ENCODE measurements at regions not wholly inside any gene's neighbourhood (a gene's known extent, or its start where the extent isn't known, plus 50 kb on each side); places are given as distances from the start of the nearest gene placed in this dataset.

DNA sequence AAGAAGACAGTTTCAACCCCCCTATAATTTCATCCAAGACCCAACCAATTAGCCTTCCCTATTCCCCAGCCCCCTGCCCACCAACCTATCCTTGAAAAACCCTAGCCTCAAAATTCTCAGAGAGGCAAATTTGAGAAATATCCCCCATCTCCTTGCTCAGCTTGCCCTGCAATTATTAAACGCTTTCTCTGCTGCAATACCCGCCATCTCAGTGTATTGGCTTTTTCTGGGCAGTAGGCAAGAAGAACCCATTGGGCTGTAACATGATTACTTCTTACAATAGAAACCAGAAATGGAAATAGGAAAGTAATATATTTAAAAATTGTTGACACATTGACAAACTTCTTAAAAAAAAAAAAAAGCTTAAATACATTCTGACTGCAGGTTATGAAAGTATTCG is 140.6 kb upstream of the CCDC150 start:
- TF ChIP-seq, protein P1, sequence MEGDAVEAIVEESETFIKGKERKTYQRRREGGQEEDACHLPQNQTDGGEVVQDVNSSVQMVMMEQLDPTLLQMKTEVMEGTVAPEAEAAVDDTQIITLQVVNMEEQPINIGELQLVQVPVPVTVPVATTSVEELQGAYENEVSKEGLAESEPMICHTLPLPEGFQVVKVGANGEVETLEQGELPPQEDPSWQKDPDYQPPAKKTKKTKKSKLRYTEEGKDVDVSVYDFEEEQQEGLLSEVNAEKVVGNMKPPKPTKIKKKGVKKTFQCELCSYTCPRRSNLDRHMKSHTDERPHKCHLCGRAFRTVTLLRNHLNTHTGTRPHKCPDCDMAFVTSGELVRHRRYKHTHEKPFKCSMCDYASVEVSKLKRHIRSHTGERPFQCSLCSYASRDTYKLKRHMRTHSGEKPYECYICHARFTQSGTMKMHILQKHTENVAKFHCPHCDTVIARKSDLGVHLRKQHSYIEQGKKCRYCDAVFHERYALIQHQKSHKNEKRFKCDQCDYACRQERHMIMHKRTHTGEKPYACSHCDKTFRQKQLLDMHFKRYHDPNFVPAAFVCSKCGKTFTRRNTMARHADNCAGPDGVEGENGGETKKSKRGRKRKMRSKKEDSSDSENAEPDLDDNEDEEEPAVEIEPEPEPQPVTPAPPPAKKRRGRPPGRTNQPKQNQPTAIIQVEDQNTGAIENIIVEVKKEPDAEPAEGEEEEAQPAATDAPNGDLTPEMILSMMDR (IDR thresholded peaks at IDR 0.05; ENCODE audit: borderline replicate concordance, extremely low read depth, insufficient read depth) = no peak
- no peak for DNase-seq
- intact Hi-C loops (cut with DNase I) = no loop called here
- Histone ChIP-seq H3K36me3 (ENCODE audit: control insufficient read depth in 2 of 3, insufficient read depth in 3 of 3, low read length in 3 of 3) (no peaks in the 10 kb centered on the region), H3K27me3 (ENCODE audit: control insufficient read depth, insufficient read depth, low read length) (no peaks in the 10 kb centered on the region), H3K27ac (ENCODE audit: low read depth in 2 of 2, low read length in 2 of 2) (no peak overlapping the region), H3K4me3 (ENCODE audit: low read length in 3 of 3) (no peak overlapping the region), H3K9ac (ENCODE audit: low read length in 3 of 3) (no peak overlapping the region), H3K4me1 (ENCODE audit: control insufficient read depth in 2 of 3, insufficient read depth in 2 of 3, low read depth in 1 of 3, low read length in 3 of 3) (no peaks in the 10 kb centered on the region), H3K9me3 (ENCODE audit: control insufficient read depth in 2 of 3, insufficient read depth in 1 of 3, low read length in 3 of 3) (peaks cover 0 to 15% (median 2%) of the 10 kb centered on the region in 3 donors)
- no peak for FAIRE-seq

DNA sequence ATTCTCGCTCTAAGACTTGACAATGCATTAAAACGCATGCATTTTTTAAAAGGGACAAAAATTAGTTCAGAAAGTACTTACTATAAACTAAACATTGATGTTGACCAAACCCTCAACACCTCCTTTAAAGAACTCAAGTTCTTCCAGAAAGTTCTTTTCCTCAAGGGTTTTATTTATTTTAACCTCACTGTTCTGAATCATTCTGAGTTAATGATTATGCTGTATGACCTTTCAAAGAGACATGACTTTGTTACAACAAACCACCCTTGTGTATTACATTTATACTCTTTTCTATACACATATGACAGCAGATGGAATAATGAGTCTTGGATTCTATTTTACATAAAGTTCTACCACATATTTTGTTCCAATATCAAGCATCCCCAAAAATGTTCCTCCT is 139.8 kb upstream of the CCDC150 start:
- Histone ChIP-seq H3K4me1 (ENCODE audit: control insufficient read depth in 2 of 3, insufficient read depth in 2 of 3, low read depth in 1 of 3, low read length in 3 of 3) (no peaks in the 10 kb centered on the region), H3K4me3 (ENCODE audit: low read length in 3 of 3) (no peak overlapping the region), H3K9ac (ENCODE audit: low read length in 3 of 3) (no peak overlapping the region), H3K27me3 (ENCODE audit: control insufficient read depth, insufficient read depth, low read length) (no peaks in the 10 kb centered on the region), H3K27ac (ENCODE audit: low read depth in 2 of 2, low read length in 2 of 2) (no peak overlapping the region), H3K9me3 (ENCODE audit: control insufficient read depth in 2 of 3, insufficient read depth in 1 of 3, low read length in 3 of 3) (peaks cover 0 to 13% (median 0%) of the 10 kb centered on the region in 3 donors), H3K36me3 (ENCODE audit: control insufficient read depth in 2 of 3, insufficient read depth in 3 of 3, low read length in 3 of 3) (no peaks in the 10 kb centered on the region)
- FAIRE-seq = no peak
- TF ChIP-seq, protein P1 (IDR thresholded peaks at IDR 0.05; ENCODE audit: borderline replicate concordance, extremely low read depth, insufficient read depth) = no peak
- intact Hi-C loops (cut with DNase I) = no loop called here
- no peak for DNase-seq

DNA sequence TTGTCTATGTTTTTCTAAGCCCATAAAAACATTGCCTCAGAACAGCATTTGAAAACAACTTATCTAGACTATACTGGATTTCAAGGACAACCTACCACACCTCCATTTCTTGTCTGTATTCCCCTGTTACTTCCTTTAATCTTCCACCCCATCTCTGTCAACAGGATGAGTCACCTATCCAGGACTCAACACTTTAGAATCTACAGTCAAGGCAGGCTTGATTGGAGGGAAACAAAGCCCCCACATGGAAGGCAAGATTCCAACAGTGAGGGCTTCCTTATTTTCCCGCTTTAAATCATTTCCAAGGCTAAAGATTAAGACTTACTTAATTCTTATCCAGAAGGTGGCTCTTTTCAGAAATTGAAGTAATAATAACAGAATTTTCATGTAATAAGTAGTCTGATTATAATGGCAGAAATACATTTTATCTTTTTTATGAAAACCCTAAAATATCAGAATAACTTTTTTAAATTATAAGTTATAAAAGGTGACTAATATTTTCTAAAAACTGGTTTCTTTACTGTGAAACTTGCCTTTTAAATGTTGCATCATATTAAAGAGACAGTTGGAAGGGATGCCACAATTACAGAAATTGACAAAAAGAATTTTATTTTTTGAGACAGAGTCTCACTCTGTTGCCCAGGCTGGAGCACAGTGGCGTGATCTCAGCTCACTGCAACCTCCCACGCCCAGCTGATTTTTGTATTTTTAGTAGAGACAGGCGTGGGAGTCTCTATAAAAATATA is 138.7 kb upstream of the CCDC150 start:
- Histone ChIP-seq H3K9me3 (ENCODE audit: control insufficient read depth in 2 of 3, insufficient read depth in 1 of 3, low read length in 3 of 3) (peaks cover 0 to 13% (median 0%) of the 10 kb centered on the region in 3 donors), H3K36me3 (ENCODE audit: control insufficient read depth in 2 of 3, insufficient read depth in 3 of 3, low read length in 3 of 3) (no peaks in the 10 kb centered on the region), H3K4me1 (ENCODE audit: control insufficient read depth in 2 of 3, insufficient read depth in 2 of 3, low read depth in 1 of 3, low read length in 3 of 3) (no peaks in the 10 kb centered on the region), H3K4me3 (ENCODE audit: low read length in 3 of 3) (no peak overlapping the region), H3K9ac (ENCODE audit: low read length in 3 of 3) (no peak overlapping the region), H3K27ac (ENCODE audit: low read depth in 2 of 2, low read length in 2 of 2) (no peak overlapping the region), H3K27me3 (ENCODE audit: control insufficient read depth, insufficient read depth, low read length) (no peaks in the 10 kb centered on the region)
- TF ChIP-seq, protein P1 (IDR thresholded peaks at IDR 0.05; ENCODE audit: borderline replicate concordance, extremely low read depth, insufficient read depth) = no peak
- FAIRE-seq = no peak
- DNase-seq = no peak
- intact Hi-C loops (cut with DNase I) = no loop called here
